Peyer's patch (tissue), 4 donors: ENCODE measurements at regions not wholly inside any gene's neighbourhood (a gene's known extent, or its start where the extent isn't known, plus 50 kb on each side); places are given as distances from the start of the nearest gene placed in this dataset.
"Not testable (repeated sequence)": the region's sequence is repeated elsewhere in the genome, so short reads cannot be mapped to it uniquely, and the experiment has no call there.

ENCODE experiments used
- DNase-seq, 3 donors: peaks; one replicate each; pipeline ENCODE4 v3.0.0-alpha.2; 2017 to 2019
- H3K27ac ChIP-seq, 4 donors: fragments of 200-600 bp; sonication (generic); one replicate each; pipeline ENCODE4 v1.5.1; 2016 to 2019
- H3K27me3 ChIP-seq, 2 donors: fragments of 200-600 bp; sonication (generic); one replicate each; pipeline ENCODE4 v1.5.1; 2019
- H3K36me3 ChIP-seq, 3 donors: fragments of 200-600 bp; sonication (generic); one replicate each; pipeline ENCODE4 v1.5.1; 2016 to 2019
- H3K4me1 ChIP-seq, 4 donors: fragments of 200-600 bp; sonication (generic); one replicate each; pipeline ENCODE4 v1.5.1; 2016 to 2019
- H3K4me3 ChIP-seq, 4 donors: fragments of 200-600 bp; sonication (generic); 1 replicate in 3 of 4; 2 replicates in 1 of 4; pipeline ENCODE4 v1.5.1; 2016 to 2019; ENCODE audit warnings: mild to moderate bottlenecking in 1 of 4
- H3K9me3 ChIP-seq, 4 donors: fragments of 200-600 bp; sonication (generic); one replicate each; pipeline ENCODE4 v1.5.1; 2016 to 2019; ENCODE audit warnings: mild to moderate bottlenecking in 1 of 4
- POLR2A ChIP-seq, 2 donors: fragments of 450-650 bp; IDR thresholded peaks; one replicate each; pipeline ENCODE4 v1.5.1; 2017; ENCODE audit warnings: antibody characterized with exemption in 2 of 2, mild to moderate bottlenecking in 2 of 2, moderate library complexity in 2 of 2
- TF ChIP-seq, protein P1 (sequence below), 6 experiments: fragments of 450-650 bp in 4 of 6; fragments of 200-600 bp in 2 of 6; sonication (generic) in 1 of 6; IDR thresholded peaks; one replicate each; pipeline ENCODE4 v1.5.1; 2017 to 2019; ENCODE audit warnings: antibody characterized with exemption in 6 of 6, mild to moderate bottlenecking in 3 of 6, moderate library complexity in 1 of 6

DNA sequence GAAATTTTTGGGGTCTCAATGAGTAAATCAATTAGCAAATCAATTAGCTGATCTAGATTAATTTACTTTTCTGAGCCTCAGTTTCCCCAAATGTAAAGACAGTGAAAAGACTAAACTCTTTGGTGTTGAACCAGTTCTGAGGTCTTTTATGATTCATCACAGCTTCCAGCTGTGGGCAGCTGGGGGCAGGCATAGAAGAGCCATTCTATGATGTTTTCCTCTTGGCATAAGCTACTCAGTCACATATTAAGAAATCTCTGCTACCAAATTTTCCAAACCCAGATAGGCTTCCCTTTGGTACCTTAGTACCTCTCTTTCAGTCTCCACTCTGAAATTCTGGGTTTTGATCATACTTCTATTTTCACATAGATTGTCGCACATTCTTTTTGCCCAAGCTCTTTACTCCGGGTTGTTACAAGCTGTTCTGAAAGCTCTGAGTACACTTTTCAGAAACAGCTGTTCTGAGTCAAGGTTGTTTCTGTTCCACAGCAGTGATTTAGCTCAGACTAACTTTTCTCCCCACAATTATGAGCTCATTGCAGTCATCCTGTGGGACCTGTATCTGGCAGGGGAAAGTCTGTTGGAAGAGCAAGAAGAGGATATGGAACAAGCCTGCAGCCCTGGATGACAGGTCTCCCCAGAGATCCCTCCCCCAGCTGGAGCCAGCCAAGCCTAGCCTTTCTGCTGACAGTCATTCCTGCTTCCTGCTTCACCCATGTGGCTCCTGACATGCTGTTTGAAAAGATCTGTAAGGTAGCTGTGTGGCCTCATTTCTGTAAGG is 599.6 kb upstream of the GHITM start:
- H3K4me3 ChIP-seq: no peak overlapping the region
- no peaks in the 10 kb centered on the region for H3K36me3 ChIP-seq
- DNase-seq: no peak
- H3K9me3 ChIP-seq: peaks cover 0 to 4% (median 0%) of the 10 kb centered on the region in 4 donors
- H3K4me1 ChIP-seq: no peaks in the 10 kb centered on the region
- H3K27me3 ChIP-seq: no peaks in the 10 kb centered on the region
- no peak overlapping the region for H3K27ac ChIP-seq
- no peak for TF ChIP-seq POLR2A (IDR thresholded peaks at IDR 0.05)
- TF ChIP-seq, protein P1, sequence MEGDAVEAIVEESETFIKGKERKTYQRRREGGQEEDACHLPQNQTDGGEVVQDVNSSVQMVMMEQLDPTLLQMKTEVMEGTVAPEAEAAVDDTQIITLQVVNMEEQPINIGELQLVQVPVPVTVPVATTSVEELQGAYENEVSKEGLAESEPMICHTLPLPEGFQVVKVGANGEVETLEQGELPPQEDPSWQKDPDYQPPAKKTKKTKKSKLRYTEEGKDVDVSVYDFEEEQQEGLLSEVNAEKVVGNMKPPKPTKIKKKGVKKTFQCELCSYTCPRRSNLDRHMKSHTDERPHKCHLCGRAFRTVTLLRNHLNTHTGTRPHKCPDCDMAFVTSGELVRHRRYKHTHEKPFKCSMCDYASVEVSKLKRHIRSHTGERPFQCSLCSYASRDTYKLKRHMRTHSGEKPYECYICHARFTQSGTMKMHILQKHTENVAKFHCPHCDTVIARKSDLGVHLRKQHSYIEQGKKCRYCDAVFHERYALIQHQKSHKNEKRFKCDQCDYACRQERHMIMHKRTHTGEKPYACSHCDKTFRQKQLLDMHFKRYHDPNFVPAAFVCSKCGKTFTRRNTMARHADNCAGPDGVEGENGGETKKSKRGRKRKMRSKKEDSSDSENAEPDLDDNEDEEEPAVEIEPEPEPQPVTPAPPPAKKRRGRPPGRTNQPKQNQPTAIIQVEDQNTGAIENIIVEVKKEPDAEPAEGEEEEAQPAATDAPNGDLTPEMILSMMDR (IDR thresholded peaks at IDR 0.05): no peak

DNA sequence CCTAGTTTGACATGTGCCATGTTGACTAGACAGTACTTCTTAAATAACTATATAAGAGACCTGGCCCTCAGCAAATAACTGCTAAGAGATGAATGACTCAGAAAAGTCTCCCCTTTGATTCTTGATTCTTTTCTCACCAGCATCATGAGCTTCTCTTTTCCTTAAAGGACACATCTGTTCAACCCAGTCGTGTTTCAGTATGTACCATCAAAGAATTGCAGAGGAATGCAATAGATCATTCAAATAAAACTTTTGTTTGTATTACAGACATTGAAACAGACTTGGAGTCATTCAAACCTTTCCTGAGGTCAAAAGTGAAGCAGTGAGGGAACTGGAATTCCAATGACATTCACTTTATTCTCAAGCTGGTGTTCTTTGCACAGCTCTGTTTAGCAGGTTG is 598.3 kb upstream of the GHITM start:
- H3K36me3 ChIP-seq: no peaks in the 10 kb centered on the region
- H3K9me3 ChIP-seq: peaks cover 0 to 4% (median 0%) of the 10 kb centered on the region in 4 donors
- TF ChIP-seq POLR2A (IDR thresholded peaks at IDR 0.05): no peak
- TF ChIP-seq, protein P1 (IDR thresholded peaks at IDR 0.05): no peak
- DNase-seq: no peak
- no peaks in the 10 kb centered on the region for H3K27me3 ChIP-seq
- H3K4me1 ChIP-seq: no peaks in the 10 kb centered on the region
- no peak overlapping the region for H3K4me3 ChIP-seq
- no peak overlapping the region for H3K27ac ChIP-seq

- no peak for DNase-seq
- TF ChIP-seq, protein P1 (IDR thresholded peaks at IDR 0.05): no peak
- TF ChIP-seq POLR2A (IDR thresholded peaks at IDR 0.05): no peak
- Histone ChIP-seq H3K9me3 (peaks cover 0 to 4% (median 0%) of the 10 kb centered on the region in 4 donors), H3K27ac (no peak overlapping the region), H3K4me1 (no peaks in the 10 kb centered on the region), H3K27me3 (no peaks in the 10 kb centered on the region), H3K4me3 (no peak overlapping the region), H3K36me3 (no peaks in the 10 kb centered on the region)
Measured at GRCh38 chr10:83542774-83543411, 596.4 kb upstream of the GHITM start.

DNA sequence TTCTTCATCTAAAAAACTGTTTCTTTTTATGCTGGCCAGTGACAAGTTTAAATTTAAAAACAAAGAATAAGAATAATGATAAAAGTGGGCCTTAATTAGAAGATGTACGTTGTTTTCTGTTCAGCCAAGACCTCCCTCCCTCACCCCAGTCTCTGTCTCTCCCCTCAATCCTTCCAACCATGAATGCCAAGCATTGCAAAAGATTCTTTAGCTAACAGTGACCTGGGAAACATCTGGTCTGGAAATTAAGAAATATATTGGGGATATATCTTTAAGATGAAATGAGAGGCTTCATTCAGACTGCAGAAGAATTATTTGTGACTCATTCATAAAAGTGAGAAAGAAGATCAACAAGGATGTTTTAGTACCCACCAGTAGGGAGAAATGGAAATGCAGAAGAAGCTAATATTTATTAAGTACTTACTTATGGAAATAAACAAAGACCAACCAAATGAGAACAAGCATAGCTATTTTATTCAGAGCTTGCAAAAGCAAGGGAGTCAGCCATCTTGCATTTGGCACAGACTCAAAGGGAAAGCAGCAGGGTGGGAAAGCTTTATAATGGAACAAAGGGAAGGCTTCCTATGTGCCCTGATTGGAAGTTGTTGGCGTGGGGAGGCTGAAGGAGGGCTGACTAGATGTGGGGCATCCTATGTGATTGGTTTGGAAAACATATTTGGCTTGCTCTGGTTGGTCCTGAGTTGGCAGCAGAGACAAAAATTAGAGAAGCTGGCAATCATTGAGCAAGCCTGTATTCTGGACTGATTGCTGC is 595.4 kb upstream of the GHITM start:
- H3K36me3 ChIP-seq: no peaks in the 10 kb centered on the region
- H3K4me1 ChIP-seq: no peaks in the 10 kb centered on the region
- no peaks in the 10 kb centered on the region for H3K27me3 ChIP-seq
- H3K4me3 ChIP-seq: no peak overlapping the region
- H3K9me3 ChIP-seq: peaks cover 0 to 4% (median 0%) of the 10 kb centered on the region in 4 donors
- no peak for DNase-seq
- TF ChIP-seq, protein P1 (IDR thresholded peaks at IDR 0.05): no peak
- no peak for TF ChIP-seq POLR2A (IDR thresholded peaks at IDR 0.05)
- no peak overlapping the region for H3K27ac ChIP-seq

GRCh38 chr10:83545901-83546391 is 593.4 kb upstream of the GHITM start:
- TF ChIP-seq, protein P1 (IDR thresholded peaks at IDR 0.05): no peak
- TF ChIP-seq POLR2A (IDR thresholded peaks at IDR 0.05): no peak
- H3K4me3 ChIP-seq: no peak overlapping the region
- DNase-seq: no peak

GRCh38 chr10:83551190-83551589 is 588.1 kb upstream of the GHITM start:
- H3K27me3 ChIP-seq, H3K4me1 ChIP-seq, H3K9me3 ChIP-seq, H3K36me3 ChIP-seq, DNase-seq, H3K27ac ChIP-seq, H3K4me3 ChIP-seq: not testable (repeated sequence)

More at GRCh38 chr10:83545901-83546391, 593.4 kb upstream of the GHITM start:
- Histone ChIP-seq H3K9me3 (peaks cover 0 to 4% (median 0%) of the 10 kb centered on the region in 4 donors), H3K27me3 (no peaks in the 10 kb centered on the region), H3K4me1 (no peaks in the 10 kb centered on the region), H3K36me3 (no peaks in the 10 kb centered on the region), H3K27ac (no peak overlapping the region)
